SU-DHL-6 (cell line): ENCODE measurements at regions not wholly inside any gene's neighbourhood (a gene's known extent, or its start where the extent isn't known, plus 50 kb on each side); places are given as distances from the start of the nearest gene placed in this dataset.

Experiments
- CTCF ChIP-seq: fragments of 200-600 bp; sonication (generic); IDR thresholded peaks from one replicate; pipeline ENCODE4 v1.5.1; 2017; ENCODE audit warnings: antibody characterized with exemption, mild to moderate bottlenecking, low read length, moderate library complexity; ENCODE audit not compliant: insufficient read depth, poor library complexity, severe bottlenecking
- EZH2phosphoT487 ChIP-seq: fragments of 200-600 bp; sonication (generic), shearing (Covaris generic); conservative IDR thresholded peaks from 2 replicates; pipeline ENCODE4 v1.6.1; 2018; ENCODE audit warnings: mild to moderate bottlenecking, antibody characterized with exemption, low read length, moderate library complexity, mixed read lengths

GRCh38 chr2:12057436-12058166 lies 311.2 kb downstream of the LPIN1 start:
- TF ChIP-seq CTCF: no peak
- TF ChIP-seq EZH2phosphoT487: no peak
